Limb (tissue), 2 donors: ENCODE measurements at regions not wholly inside any gene's neighbourhood (a gene's known extent, or its start where the extent isn't known, plus 50 kb on each side); places are given as distances from the start of the nearest gene placed in this dataset.

Source experiments
- DNase-seq, 2 donors: peaks; one replicate each; pipeline ENCODE4 v3.0.0-alpha.2; 2016; ENCODE audit errors: extremely low spot score in 2 of 2

GRCh38 chr19:31164791-31165251 is 184.4 kb downstream of the TSHZ3 start:
- peak in 1 of 2 donors; percentile 69 for DNase-seq

- peak in 1 of 2 donors; percentile 69 for DNase-seq
These were observed 188.8 kb downstream of the TSHZ3 start for GRCh38 chr19:31160336-31160926.

GRCh38 chr19:31154021-31154420 is 195.2 kb downstream of the TSHZ3 start:
- no peak for DNase-seq

- no peak for DNase-seq
These were observed 196.3 kb downstream of the TSHZ3 start for GRCh38 chr19:31152906-31153305.

GRCh38 chr19:31149441-31149941 is 199.7 kb downstream of the TSHZ3 start:
- no peak for DNase-seq

GRCh38 chr19:31148671-31149070 is 200.6 kb downstream of the TSHZ3 start:
- DNase-seq = no peak

GRCh38 chr19:31147234-31147633 is 202.0 kb downstream of the TSHZ3 start:
- DNase-seq = no peak

GRCh38 chr19:31146546-31147183 is 202.6 kb downstream of the TSHZ3 start:
- DNase-seq = no peak

- DNase-seq = peak; percentile 36 to 54
These were observed 203.2 kb downstream of the TSHZ3 start for GRCh38 chr19:31146015-31146414.

GRCh38 chr19:31145007-31145406 is 204.2 kb downstream of the TSHZ3 start:
- no peak for DNase-seq

GRCh38 chr19:31144075-31144870 is 205.0 kb downstream of the TSHZ3 start:
- no peak for DNase-seq

GRCh38 chr19:31141301-31141700 is 207.9 kb downstream of the TSHZ3 start:
- DNase-seq = no peak

- DNase-seq = no peak
These were observed 208.5 kb downstream of the TSHZ3 start for GRCh38 chr19:31140717-31141116.

- DNase-seq = no peak
These were observed 209.2 kb downstream of the TSHZ3 start for GRCh38 chr19:31139871-31140505.

- no peak for DNase-seq
These were observed 211.2 kb downstream of the TSHZ3 start for GRCh38 chr19:31138077-31138476.

- DNase-seq = no peak
These were observed 213.4 kb downstream of the TSHZ3 start for GRCh38 chr19:31135841-31136240.

- no peak for DNase-seq
These were observed 216.5 kb downstream of the TSHZ3 start for GRCh38 chr19:31132753-31133110.

GRCh38 chr19:31128291-31128690 is 220.9 kb downstream of the TSHZ3 start:
- DNase-seq = no peak

GRCh38 chr19:31127134-31127967 is 221.9 kb downstream of the TSHZ3 start:
- DNase-seq = no peak

- no peak for DNase-seq
These were observed 223.0 kb downstream of the TSHZ3 start for GRCh38 chr19:31126236-31126635.

GRCh38 chr19:31125071-31125470 is 224.2 kb downstream of the TSHZ3 start:
- DNase-seq = no peak
